ENCODE measurements at regions not wholly inside any gene's neighbourhood (a gene's known extent, or its start where the extent isn't known, plus 50 kb on each side); places are given as distances from the start of the nearest gene placed in this dataset.

- TF ChIP-seq HNF4G (IDR thresholded peaks at IDR 0.05), result no peak
- no peak for TF ChIP-seq ATF3 (IDR thresholded peaks at IDR 0.05)
- TF ChIP-seq, protein P1, sequence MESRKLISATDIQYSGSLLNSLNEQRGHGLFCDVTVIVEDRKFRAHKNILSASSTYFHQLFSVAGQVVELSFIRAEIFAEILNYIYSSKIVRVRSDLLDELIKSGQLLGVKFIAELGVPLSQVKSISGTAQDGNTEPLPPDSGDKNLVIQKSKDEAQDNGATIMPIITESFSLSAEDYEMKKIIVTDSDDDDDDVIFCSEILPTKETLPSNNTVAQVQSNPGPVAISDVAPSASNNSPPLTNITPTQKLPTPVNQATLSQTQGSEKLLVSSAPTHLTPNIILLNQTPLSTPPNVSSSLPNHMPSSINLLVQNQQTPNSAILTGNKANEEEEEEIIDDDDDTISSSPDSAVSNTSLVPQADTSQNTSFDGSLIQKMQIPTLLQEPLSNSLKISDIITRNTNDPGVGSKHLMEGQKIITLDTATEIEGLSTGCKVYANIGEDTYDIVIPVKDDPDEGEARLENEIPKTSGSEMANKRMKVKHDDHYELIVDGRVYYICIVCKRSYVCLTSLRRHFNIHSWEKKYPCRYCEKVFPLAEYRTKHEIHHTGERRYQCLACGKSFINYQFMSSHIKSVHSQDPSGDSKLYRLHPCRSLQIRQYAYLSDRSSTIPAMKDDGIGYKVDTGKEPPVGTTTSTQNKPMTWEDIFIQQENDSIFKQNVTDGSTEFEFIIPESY (IDR thresholded peaks at IDR 0.05), result no peak
- TF ChIP-seq NR2F2 (IDR thresholded peaks at IDR 0.05), result no peak
- no peak for TF ChIP-seq HNF4A (conservative IDR thresholded peaks at IDR 0.05)
Observed at GRCh38 chr4:164095313-164096110, 601.0 kb downstream of the TMA16 start (continued).

- WGBS, result 72% methylated on average over 5 of the region's 5 CpGs
- DNase-seq (ENCODE audit: low spot score), result no peak
Observed at GRCh38 chr4:164096766-164097518, 602.5 kb downstream of the TMA16 start.

More at GRCh38 chr4:164096766-164097518, 602.5 kb downstream of the TMA16 start:
- Histone ChIP-seq H3K9me3 (ENCODE audit: control insufficient read depth in 4 of 4, low read length in 3 of 4) (no peaks in the 10 kb centered on the region), H3K9ac (ENCODE audit: low read depth in 1 of 2, low read length in 2 of 2) (no peak overlapping the region), H3K4me1 (ENCODE audit: control insufficient read depth in 4 of 4, insufficient read depth in 4 of 4, low read length in 3 of 4) (no peaks in the 10 kb centered on the region), H3K4me3 (ENCODE audit: low read depth in 1 of 3, low read length in 3 of 3) (no peak overlapping the region), H3K27me3 (ENCODE audit: control insufficient read depth in 4 of 4, insufficient read depth in 4 of 4, low read length in 3 of 4) (no peaks in the 10 kb centered on the region), H3K36me3 (ENCODE audit: control insufficient read depth in 4 of 4, insufficient read depth in 3 of 4, low read depth in 1 of 4, low read length in 3 of 4) (no peaks in the 10 kb centered on the region), H3K27ac (ENCODE audit: low read depth in 1 of 2, low read length in 2 of 2) (no peak overlapping the region)
- TF ChIP-seq TAF1 (conservative IDR thresholded peaks at IDR 0.05) (no peak), FOXA2 (IDR thresholded peaks at IDR 0.05) (no peak), HNF4A (conservative IDR thresholded peaks at IDR 0.05) (no peak), JUND (IDR thresholded peaks at IDR 0.05) (no peak), SP1 (IDR thresholded peaks at IDR 0.05) (no peak), RAD21 (IDR thresholded peaks at IDR 0.05) (no peak), ATF3 (IDR thresholded peaks at IDR 0.05) (no peak), RXRA (IDR thresholded peaks at IDR 0.05) (no peak), NR2F2 (IDR thresholded peaks at IDR 0.05) (no peak), YY1 (IDR thresholded peaks at IDR 0.05) (no peak), FOXA1 (IDR thresholded peaks at IDR 0.05) (no peak), HNF4G (IDR thresholded peaks at IDR 0.05) (no peak), CTCF (IDR thresholded peaks at IDR 0.05; ENCODE audit: low read depth, low read length, missing input control) (no peak), GABPA (IDR thresholded peaks at IDR 0.05 in 1 of 2, conservative IDR thresholded peaks at IDR 0.05 in 1 of 2) (no peak), EGR1 (IDR thresholded peaks at IDR 0.05; ENCODE audit: low read depth in 2 of 2) (no peak)
- TF ChIP-seq, protein P1 (IDR thresholded peaks at IDR 0.05), result no peak
- TF ChIP-seq, protein P2, sequence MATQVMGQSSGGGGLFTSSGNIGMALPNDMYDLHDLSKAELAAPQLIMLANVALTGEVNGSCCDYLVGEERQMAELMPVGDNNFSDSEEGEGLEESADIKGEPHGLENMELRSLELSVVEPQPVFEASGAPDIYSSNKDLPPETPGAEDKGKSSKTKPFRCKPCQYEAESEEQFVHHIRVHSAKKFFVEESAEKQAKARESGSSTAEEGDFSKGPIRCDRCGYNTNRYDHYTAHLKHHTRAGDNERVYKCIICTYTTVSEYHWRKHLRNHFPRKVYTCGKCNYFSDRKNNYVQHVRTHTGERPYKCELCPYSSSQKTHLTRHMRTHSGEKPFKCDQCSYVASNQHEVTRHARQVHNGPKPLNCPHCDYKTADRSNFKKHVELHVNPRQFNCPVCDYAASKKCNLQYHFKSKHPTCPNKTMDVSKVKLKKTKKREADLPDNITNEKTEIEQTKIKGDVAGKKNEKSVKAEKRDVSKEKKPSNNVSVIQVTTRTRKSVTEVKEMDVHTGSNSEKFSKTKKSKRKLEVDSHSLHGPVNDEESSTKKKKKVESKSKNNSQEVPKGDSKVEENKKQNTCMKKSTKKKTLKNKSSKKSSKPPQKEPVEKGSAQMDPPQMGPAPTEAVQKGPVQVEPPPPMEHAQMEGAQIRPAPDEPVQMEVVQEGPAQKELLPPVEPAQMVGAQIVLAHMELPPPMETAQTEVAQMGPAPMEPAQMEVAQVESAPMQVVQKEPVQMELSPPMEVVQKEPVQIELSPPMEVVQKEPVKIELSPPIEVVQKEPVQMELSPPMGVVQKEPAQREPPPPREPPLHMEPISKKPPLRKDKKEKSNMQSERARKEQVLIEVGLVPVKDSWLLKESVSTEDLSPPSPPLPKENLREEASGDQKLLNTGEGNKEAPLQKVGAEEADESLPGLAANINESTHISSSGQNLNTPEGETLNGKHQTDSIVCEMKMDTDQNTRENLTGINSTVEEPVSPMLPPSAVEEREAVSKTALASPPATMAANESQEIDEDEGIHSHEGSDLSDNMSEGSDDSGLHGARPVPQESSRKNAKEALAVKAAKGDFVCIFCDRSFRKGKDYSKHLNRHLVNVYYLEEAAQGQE (IDR thresholded peaks at IDR 0.05), result no peak
- TF ChIP-seq, protein P3, sequence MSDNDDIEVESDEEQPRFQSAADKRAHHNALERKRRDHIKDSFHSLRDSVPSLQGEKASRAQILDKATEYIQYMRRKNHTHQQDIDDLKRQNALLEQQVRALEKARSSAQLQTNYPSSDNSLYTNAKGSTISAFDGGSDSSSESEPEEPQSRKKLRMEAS (IDR thresholded peaks at IDR 0.05), result no peak

Data from liver (tissue), 8 donors.